AG09309 (cell line): ENCODE measurements at regions not wholly inside any gene's neighbourhood (a gene's known extent, or its start where the extent isn't known, plus 50 kb on each side); places are given as distances from the start of the nearest gene placed in this dataset.

ENCODE experiments used
- DNase-seq: peaks from one replicate; pipeline ENCODE4 v3.0.0-alpha.2; 2010; ENCODE audit warnings: low read depth
- H3K4me3 ChIP-seq: 2 replicates; pipeline ENCODE4 v1.5.1; 2011; ENCODE audit warnings: mild to moderate bottlenecking, low read depth, low read length, moderate library complexity; ENCODE audit not compliant: control insufficient read depth
- TF ChIP-seq, protein P1 (sequence below): IDR thresholded peaks from 2 replicates; pipeline ENCODE4 v1.5.1; 2011; ENCODE audit warnings: mild to moderate bottlenecking, low read depth, low read length, inconsistent platforms; ENCODE audit not compliant: insufficient read depth, control insufficient read depth; ENCODE audit errors: missing control alignments

DNA sequence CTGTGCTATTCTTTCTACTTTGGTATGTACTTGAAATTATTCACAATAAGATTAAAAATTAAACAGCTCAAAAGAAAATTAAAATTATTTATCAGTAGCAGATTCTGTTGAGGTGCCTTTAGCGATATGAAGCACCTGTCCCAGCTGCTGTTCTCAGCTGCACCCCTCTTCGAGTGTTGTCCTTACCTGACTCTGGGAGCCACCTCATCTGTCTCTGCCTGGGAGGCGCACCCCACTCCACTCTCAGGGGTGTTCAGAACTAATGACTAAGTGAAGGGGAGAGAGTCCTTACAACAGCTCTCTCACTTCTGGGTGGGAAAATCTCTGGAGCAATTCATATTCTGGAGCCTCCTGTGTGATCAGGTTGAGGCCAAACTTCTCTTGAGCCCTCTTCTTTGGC lies 745.7 kb downstream of the RFPL4B start:
- no peak overlapping the region for H3K4me3 ChIP-seq
- no peak for DNase-seq
- TF ChIP-seq, protein P1, sequence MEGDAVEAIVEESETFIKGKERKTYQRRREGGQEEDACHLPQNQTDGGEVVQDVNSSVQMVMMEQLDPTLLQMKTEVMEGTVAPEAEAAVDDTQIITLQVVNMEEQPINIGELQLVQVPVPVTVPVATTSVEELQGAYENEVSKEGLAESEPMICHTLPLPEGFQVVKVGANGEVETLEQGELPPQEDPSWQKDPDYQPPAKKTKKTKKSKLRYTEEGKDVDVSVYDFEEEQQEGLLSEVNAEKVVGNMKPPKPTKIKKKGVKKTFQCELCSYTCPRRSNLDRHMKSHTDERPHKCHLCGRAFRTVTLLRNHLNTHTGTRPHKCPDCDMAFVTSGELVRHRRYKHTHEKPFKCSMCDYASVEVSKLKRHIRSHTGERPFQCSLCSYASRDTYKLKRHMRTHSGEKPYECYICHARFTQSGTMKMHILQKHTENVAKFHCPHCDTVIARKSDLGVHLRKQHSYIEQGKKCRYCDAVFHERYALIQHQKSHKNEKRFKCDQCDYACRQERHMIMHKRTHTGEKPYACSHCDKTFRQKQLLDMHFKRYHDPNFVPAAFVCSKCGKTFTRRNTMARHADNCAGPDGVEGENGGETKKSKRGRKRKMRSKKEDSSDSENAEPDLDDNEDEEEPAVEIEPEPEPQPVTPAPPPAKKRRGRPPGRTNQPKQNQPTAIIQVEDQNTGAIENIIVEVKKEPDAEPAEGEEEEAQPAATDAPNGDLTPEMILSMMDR, result no peak

DNA sequence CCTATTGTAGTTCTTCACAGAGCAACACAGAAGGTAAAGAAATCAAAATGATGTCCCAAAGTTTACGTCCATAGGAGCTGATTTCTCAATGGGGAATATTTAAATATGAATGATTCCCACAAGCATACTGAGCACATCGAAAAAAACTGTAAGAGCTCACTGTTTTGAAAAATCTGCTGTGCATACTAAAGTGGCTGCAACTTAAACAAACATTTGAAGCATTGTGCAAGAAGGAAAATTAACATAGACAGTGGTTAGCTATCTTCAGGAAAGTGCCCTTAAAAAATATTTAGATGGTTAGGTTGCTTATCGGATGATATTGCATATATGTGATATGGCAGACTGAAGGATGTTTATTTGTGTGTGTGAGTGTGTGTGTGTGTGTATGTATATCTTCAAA lies 747.6 kb downstream of the RFPL4B start:
- TF ChIP-seq, protein P1, result no peak
- no peak for DNase-seq

DNA sequence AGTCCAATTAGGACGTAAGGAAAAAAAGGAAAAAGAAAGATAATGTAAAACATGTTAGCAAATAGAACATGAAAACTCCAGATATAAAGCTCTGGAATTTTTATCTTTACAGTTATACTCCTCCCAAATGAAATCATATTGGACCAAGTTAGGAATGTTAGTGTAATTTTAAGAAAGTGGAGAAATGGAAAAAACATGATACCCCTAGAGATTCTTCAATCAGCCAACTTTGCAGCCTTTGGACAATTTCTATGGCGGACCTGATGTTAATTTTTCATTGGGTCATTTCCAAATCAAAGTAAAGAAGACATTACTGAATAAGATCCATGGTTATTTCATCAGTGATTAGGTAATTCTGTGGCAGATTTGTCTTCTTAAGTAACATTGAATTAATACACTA lies 748.7 kb downstream of the RFPL4B start:
- TF ChIP-seq, protein P1, result no peak
- no peak for DNase-seq
- H3K4me3 ChIP-seq, result no peak overlapping the region

More for the DNA sequence above, 747.6 kb downstream of the RFPL4B start:
- no peak overlapping the region for H3K4me3 ChIP-seq

DNA sequence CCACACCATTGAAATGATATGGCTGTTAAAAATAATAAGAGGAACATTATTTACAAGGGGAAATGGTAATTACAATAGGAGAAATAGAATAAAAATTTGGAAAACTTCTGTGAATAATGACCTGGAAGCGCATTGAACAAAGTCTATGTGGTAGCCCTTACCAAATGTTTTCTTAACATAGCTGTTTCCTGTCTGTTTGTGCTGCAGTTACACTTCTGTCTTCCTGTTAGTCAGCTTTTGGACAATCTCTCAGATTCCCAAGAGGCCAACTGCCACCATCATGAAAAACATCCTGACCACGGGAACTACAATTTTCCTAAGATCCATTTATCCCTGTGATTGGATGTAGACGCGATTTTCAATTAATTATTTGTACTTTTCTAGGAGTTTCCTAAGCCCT lies 754.4 kb upstream of the MARCKS start:
- no peak for DNase-seq
- TF ChIP-seq, protein P1, result no peak
- no peak overlapping the region for H3K4me3 ChIP-seq

DNA sequence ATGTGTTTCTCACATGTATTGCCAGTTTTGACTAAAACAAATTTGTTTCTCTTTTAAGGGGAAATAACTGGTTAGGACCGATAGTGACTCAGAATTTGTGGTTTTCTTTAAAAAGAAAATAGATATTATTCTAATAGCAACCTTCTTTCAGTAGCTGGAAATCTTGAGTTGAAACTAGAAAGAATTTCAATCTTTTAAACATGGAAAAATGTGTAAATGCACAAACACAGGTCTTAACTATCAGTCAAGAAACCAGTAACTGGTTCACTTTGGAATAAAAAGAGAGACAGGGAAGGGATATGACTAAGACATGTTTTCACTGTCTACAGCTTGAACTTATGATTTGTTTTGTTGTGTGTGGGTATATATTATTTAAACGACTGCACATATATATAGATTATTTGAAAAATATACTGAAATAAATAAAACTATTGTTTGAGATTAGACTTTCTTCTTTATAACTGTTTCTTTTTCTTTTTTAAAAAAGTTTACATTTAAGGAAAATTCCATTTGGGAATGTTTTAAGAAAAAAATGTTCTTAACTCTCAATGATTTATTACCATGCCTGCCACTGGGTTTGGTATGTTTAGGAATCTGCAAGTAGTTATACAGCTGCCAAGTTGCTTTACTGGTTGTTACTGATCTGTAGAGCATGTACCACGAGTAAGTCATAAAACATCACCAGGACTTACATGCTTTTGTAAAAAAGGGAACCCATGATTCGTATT lies 753.3 kb upstream of the MARCKS start:
- peak; percentile 88 for DNase-seq
- no peak overlapping the region for H3K4me3 ChIP-seq
- TF ChIP-seq, protein P1, result no peak

DNA sequence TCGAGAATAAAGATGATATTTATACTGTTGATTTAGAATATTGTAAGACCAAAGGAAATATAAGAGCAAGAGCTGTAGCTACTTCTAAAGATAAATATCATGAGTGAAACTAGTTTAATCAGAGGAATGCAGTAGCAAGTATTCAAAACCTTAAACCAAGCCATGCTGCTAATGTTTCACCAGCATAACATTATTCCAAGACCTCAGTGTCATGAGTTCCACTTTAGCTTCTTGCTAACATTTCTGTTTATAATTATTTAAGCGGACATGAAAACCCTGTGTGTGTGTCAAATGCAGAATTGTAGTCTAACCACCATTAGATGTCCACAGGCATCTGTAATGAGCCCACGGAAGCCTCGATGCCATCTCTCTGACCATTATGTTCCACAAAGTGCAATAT lies 752.6 kb upstream of the MARCKS start:
- TF ChIP-seq, protein P1, result no peak
- DNase-seq, result no peak
- no peak overlapping the region for H3K4me3 ChIP-seq
